ENCODE measurements at regions not wholly inside any gene's neighbourhood (a gene's known extent, or its start where the extent isn't known, plus 50 kb on each side); places are given as distances from the start of the nearest gene placed in this dataset.

DNA sequence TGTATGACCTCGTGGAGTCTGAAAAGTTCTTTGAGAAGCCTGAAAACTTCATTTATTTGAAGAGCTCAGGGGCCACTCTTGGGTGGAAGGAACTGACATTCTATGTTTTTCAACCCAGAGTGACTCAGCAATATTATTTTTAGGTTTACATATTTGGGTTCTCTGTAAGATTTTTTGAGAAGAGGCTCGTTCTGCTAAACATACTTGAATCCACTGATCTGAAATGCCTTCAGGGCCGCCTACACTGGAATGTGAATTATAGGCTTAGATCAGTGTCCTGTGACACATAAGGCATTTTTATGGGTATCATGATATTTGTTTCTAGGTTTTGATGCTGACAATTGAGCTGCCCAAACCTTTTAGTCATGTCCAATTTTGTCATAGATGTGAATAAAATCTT, 86.2 kb downstream of the PSAT1 start:
- intact Hi-C loops (cut with DNase I; ENCODE audit: low total_unique reads) = no loop called here
- no peak for DNase-seq (ENCODE audit: low spot score in 2 of 2)
- 36 to 48% methylated on average over 3 of the region's 3 CpGs for WGBS, 2 donors
- no peak overlapping the region for H3K4me3 ChIP-seq (ENCODE audit: low read depth, poor library complexity, severe bottlenecking)
- TF ChIP-seq POLR2A (IDR thresholded peaks at IDR 0.05) = no peak
- TF ChIP-seq, protein P1, sequence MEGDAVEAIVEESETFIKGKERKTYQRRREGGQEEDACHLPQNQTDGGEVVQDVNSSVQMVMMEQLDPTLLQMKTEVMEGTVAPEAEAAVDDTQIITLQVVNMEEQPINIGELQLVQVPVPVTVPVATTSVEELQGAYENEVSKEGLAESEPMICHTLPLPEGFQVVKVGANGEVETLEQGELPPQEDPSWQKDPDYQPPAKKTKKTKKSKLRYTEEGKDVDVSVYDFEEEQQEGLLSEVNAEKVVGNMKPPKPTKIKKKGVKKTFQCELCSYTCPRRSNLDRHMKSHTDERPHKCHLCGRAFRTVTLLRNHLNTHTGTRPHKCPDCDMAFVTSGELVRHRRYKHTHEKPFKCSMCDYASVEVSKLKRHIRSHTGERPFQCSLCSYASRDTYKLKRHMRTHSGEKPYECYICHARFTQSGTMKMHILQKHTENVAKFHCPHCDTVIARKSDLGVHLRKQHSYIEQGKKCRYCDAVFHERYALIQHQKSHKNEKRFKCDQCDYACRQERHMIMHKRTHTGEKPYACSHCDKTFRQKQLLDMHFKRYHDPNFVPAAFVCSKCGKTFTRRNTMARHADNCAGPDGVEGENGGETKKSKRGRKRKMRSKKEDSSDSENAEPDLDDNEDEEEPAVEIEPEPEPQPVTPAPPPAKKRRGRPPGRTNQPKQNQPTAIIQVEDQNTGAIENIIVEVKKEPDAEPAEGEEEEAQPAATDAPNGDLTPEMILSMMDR (IDR thresholded peaks at IDR 0.05) = no peak

DNA sequence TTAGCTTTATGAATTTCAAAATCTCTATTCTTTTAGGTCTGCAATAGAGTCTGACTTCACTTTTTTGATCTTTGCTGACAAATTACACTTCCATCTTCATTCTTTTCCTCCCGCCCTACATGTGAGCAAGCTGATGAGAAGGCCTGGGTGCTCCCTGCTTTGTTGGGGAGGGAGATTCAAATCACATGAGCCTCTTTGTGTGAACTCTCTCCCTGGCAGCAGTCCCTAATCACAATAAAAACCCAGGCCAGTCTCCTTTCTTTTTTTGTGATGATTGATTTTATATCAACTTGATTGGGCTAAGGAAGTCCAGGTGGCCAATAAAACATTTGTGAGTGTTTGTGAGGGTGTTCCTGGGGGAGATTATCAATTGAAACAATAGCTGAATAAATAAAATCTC, 89.4 kb downstream of the PSAT1 start:
- intact Hi-C loops (cut with DNase I; ENCODE audit: low total_unique reads) = no loop called here
- whole genome bisulfite sequencing, 2 donors = 93 to 94% methylated on average over 1 of the region's 1 CpG
- TF ChIP-seq POLR2A (IDR thresholded peaks at IDR 0.05) = no peak
- TF ChIP-seq, protein P1 (IDR thresholded peaks at IDR 0.05) = no peak

DNA sequence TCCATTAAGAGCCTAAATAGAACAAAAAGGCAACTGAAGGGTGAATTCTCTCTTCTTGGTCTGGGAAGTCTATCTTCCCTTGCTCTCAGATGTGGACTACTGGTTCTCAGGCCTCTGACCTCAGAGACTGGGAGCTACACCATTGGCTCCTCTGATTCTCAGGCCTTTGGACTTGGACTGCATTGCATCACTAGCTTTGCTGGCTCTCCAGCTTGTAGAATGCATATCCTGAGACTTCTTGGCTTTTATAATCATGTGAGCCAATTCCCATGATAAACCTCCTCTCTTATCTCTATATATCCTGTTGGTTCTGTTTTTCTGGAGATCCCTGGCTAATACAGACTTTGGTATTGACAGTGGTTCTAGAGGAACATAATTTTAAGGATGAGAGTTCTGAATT, 89.8 kb downstream of the PSAT1 start:
- intact Hi-C loops (cut with DNase I; ENCODE audit: low total_unique reads) = no loop called here
- no peak overlapping the region for H3K4me3 ChIP-seq (ENCODE audit: low read depth, poor library complexity, severe bottlenecking)
- no peak for DNase-seq (ENCODE audit: low spot score in 2 of 2)
- TF ChIP-seq POLR2A (IDR thresholded peaks at IDR 0.05) = no peak
- TF ChIP-seq, protein P1 (IDR thresholded peaks at IDR 0.05) = no peak

More for the DNA sequence above, 89.4 kb downstream of the PSAT1 start:
- no peak for DNase-seq (ENCODE audit: low spot score in 2 of 2)
- H3K4me3 ChIP-seq (ENCODE audit: low read depth, poor library complexity, severe bottlenecking) = no peak overlapping the region

DNA sequence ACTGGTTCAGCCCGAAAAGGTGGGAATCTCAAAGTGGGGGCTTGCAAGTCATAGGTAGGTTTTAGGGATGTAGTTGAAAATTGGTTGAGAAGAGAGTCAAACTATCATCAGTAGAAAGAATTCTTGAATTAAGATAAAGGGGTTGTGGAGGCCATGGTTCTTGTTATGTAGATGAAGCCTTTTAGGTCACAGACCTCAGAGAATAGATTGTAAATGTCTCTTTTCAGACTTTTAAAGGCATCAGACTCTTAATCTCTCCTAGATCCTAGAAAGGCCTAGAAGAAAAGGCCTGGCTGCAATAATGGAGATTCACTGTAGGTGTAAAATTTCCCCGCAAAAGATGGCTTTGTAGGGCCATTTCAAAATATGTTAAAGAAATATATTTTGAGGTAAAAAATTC, 96.4 kb downstream of the PSAT1 start:
- DNase-seq (ENCODE audit: low spot score in 2 of 2) = no peak
- TF ChIP-seq POLR2A (IDR thresholded peaks at IDR 0.05) = no peak
- TF ChIP-seq, protein P1 (IDR thresholded peaks at IDR 0.05) = no peak
- WGBS, 2 donors = 81 to 87% methylated on average over 2 of the region's 2 CpGs
- intact Hi-C loops (cut with DNase I; ENCODE audit: low total_unique reads) = no loop called here
- H3K4me3 ChIP-seq (ENCODE audit: low read depth, poor library complexity, severe bottlenecking) = no peak overlapping the region

DNA sequence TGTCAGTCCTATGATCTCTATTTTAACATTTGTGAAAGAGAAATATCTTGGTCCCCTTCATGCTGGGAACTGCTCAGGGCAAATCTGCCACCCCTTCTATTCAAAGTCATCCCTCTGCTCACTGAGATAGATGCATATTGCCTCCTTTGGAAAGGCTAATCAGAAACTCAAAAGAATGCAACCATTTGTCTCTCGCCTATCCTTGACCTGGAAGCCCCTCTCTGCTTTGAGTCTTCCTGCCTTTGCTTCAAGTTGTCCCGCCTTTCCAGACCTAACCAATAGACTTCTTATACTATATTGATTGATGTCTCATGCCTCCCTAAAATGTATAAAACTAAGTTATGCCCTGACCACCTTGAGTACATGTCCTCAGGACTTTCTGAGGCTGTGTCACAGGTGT, 97.0 kb downstream of the PSAT1 start:
- no peak overlapping the region for H3K4me3 ChIP-seq (ENCODE audit: low read depth, poor library complexity, severe bottlenecking)
- intact Hi-C loops (cut with DNase I; ENCODE audit: low total_unique reads) = no loop called here
- DNase-seq (ENCODE audit: low spot score in 2 of 2) = no peak
- no peak for TF ChIP-seq POLR2A (IDR thresholded peaks at IDR 0.05)
- TF ChIP-seq, protein P1 (IDR thresholded peaks at IDR 0.05) = no peak
- 90 to 93% methylated on average over 2 of the region's 2 CpGs for WGBS, 2 donors

DNA sequence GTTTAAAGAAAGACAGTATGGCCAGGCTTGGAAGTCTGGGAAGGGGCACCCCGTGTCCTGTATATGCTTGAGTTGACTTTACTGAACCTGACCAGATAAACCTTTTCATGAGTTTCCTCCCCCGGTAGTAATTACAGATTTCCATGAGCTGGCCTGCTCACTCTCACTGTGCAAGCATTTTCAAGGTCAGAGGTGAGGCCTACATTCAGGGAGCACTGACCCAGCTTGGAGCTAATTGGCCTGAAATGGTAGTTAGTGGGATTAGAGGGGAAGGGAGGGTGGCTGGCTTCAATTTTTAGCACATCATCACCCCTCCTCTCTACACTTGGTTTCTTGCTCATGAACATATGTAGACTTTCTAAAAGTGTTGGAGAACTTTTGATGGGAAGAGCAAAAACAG, 99.2 kb downstream of the PSAT1 start:
- TF ChIP-seq POLR2A (IDR thresholded peaks at IDR 0.05) = no peak
- TF ChIP-seq, protein P1 (IDR thresholded peaks at IDR 0.05) = no peak
- 71 to 73% methylated on average over 2 of the region's 2 CpGs for WGBS, 2 donors
- intact Hi-C loops (cut with DNase I; ENCODE audit: low total_unique reads) = no loop called here
- H3K4me3 ChIP-seq (ENCODE audit: low read depth, poor library complexity, severe bottlenecking) = no peak overlapping the region
- DNase-seq (ENCODE audit: low spot score in 2 of 2) = no peak
